MM.1S (cell line): ENCODE measurements at regions not wholly inside any gene's neighbourhood (a gene's known extent, or its start where the extent isn't known, plus 50 kb on each side); places are given as distances from the start of the nearest gene placed in this dataset.

ENCODE experiments used
- EZH2 ChIP-seq: fragments of 300-600 bp; sonication (generic); optimal IDR thresholded peaks from 2 replicates; pipeline ENCODE3; 2017; ENCODE audit warnings: low read depth, mild to moderate bottlenecking, antibody characterized with exemption, low read length, mixed read lengths
- TF ChIP-seq, protein P1 (sequence below): fragments of 300-600 bp; sonication (generic); IDR thresholded peaks from 2 replicates; pipeline ENCODE4 v1.5.1; 2016; ENCODE audit warnings: antibody characterized with exemption, low read length, mixed read lengths

DNA sequence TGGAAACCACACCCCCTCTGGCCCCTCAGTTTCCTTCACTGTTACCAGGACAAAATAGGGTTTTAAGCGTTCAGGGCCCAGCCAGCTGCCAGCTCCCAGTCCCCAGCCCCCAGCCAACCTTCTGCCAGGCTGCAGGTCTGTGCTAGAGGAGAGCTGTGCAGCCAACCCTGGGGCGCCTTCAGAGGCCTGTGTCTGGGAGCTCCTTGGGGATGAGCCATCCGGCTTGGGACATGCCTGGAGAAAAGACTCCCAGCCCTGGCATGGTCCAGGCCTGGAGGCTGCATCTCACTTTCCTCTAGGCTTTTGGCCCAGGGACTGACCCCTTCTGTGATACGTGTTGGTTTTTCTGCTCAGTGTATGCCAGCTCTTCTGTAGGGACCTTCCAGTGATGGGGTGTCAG, 487.6 kb upstream of the MGMT start:
- TF ChIP-seq, protein P1, sequence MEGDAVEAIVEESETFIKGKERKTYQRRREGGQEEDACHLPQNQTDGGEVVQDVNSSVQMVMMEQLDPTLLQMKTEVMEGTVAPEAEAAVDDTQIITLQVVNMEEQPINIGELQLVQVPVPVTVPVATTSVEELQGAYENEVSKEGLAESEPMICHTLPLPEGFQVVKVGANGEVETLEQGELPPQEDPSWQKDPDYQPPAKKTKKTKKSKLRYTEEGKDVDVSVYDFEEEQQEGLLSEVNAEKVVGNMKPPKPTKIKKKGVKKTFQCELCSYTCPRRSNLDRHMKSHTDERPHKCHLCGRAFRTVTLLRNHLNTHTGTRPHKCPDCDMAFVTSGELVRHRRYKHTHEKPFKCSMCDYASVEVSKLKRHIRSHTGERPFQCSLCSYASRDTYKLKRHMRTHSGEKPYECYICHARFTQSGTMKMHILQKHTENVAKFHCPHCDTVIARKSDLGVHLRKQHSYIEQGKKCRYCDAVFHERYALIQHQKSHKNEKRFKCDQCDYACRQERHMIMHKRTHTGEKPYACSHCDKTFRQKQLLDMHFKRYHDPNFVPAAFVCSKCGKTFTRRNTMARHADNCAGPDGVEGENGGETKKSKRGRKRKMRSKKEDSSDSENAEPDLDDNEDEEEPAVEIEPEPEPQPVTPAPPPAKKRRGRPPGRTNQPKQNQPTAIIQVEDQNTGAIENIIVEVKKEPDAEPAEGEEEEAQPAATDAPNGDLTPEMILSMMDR, result no peak
- TF ChIP-seq EZH2, result no peak
